B cell (primary cell): ENCODE measurements at regions not wholly inside any gene's neighbourhood (a gene's known extent, or its start where the extent isn't known, plus 50 kb on each side); places are given as distances from the start of the nearest gene placed in this dataset.

Experiments used
- CTCF ChIP-seq: fragments of 200-600 bp; IDR thresholded peaks from one replicate; pipeline ENCODE4 v1.8.0; 2022; ENCODE audit warnings: antibody characterized with exemption, mild to moderate bottlenecking
- EZH2 ChIP-seq: IDR thresholded peaks from 2 replicates; pipeline ENCODE4 v1.6.1; 2012; ENCODE audit warnings: borderline replicate concordance, low read depth, mild to moderate bottlenecking, moderate library complexity, low read length; ENCODE audit not compliant: insufficient read depth, poor library complexity, severe bottlenecking

DNA sequence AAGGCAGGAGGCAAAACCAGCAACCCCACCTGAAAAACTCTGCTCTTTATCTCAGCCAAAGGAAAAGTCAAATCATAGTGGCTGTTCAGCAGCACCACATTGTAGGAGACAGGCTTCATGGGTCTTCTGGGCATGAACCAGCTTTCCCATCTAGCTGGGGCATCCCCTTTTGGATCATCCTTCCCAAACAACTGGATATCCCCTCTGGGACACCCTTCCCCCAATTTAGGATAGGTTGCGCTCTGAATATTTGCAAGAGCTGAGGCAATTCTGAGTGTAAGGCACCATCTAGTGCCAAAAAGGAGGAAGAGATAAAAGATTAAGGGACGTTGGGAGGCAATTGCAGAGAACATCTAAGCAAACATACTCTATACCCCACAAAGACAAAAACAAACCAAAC, 295.8 kb downstream of the MATN1 start:
- TF ChIP-seq CTCF = no peak
- no peak for TF ChIP-seq EZH2
